Neural crest cell (in vitro differentiated cells): ENCODE measurements at regions not wholly inside any gene's neighbourhood (a gene's known extent, or its start where the extent isn't known, plus 50 kb on each side); places are given as distances from the start of the nearest gene placed in this dataset.

Experiments
- DNase-seq: peaks from one replicate; pipeline ENCODE4 v3.0.0; 2021; ENCODE audit warnings: low read depth, mixed read lengths, low spot score
- H3K27ac Mint-ChIP-seq: one replicate; pipeline ENCODE4 v1.8.0; 2021; ENCODE audit warnings: mild to moderate bottlenecking, mixed read lengths; ENCODE audit not compliant: unreplicated experiment
- H3K27me3 Mint-ChIP-seq: 2 replicates; pipeline ENCODE4 v1.8.0; 2021; ENCODE audit warnings: low read depth, mild to moderate bottlenecking, mixed read lengths
- H3K36me3 Mint-ChIP-seq: 2 replicates; pipeline ENCODE4 v1.8.0; 2021; ENCODE audit warnings: low read depth, mild to moderate bottlenecking, mixed read lengths
- H3K4me1 Mint-ChIP-seq: 2 replicates; pipeline ENCODE4 v1.8.0; 2021; ENCODE audit warnings: mixed read lengths
- H3K4me3 Mint-ChIP-seq: one replicate; pipeline ENCODE4 v1.8.0; 2021; ENCODE audit warnings: mild to moderate bottlenecking, mixed read lengths
- H3K9me3 Mint-ChIP-seq: 2 replicates; pipeline ENCODE4 v1.8.0; 2021; ENCODE audit warnings: mixed read lengths
- TF ChIP-seq, protein P1 (sequence below): fragments of 200-600 bp; sonication (generic); conservative IDR thresholded peaks from 2 replicates; pipeline ENCODE4 v1.5.0; 2021; ENCODE audit warnings: antibody characterized with exemption, mild to moderate bottlenecking

DNA sequence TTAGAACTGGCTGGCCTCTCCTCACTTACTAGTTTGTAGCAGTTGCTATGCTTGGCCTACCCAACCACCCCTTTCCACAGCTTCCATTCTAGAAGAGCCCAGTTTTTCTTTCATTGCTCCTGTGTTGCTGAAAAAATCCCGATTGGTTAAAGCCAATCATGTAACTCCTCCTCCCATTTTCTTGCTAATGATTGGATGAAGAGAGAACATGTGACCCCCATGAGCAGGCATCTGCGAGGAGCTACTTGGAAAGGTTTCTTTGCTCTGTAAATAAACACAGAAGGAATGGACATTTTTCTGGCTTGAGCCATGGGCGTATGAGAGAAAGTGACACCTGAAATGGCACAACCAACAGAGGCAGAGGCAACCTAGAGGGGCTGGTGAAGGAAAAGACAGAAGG lies 773.8 kb upstream of the TBX3 start:
- Mint-ChIP-seq H3K4me1 (peaks cover under 1% of the 10 kb centered on the region), H3K27ac (no peak overlapping the region), H3K9me3 (peaks cover 7% of the 10 kb centered on the region), H3K27me3 (peaks cover 53% of the 10 kb centered on the region), H3K4me3 (no peak overlapping the region), H3K36me3 (peaks cover 2% of the 10 kb centered on the region)
- TF ChIP-seq, protein P1, sequence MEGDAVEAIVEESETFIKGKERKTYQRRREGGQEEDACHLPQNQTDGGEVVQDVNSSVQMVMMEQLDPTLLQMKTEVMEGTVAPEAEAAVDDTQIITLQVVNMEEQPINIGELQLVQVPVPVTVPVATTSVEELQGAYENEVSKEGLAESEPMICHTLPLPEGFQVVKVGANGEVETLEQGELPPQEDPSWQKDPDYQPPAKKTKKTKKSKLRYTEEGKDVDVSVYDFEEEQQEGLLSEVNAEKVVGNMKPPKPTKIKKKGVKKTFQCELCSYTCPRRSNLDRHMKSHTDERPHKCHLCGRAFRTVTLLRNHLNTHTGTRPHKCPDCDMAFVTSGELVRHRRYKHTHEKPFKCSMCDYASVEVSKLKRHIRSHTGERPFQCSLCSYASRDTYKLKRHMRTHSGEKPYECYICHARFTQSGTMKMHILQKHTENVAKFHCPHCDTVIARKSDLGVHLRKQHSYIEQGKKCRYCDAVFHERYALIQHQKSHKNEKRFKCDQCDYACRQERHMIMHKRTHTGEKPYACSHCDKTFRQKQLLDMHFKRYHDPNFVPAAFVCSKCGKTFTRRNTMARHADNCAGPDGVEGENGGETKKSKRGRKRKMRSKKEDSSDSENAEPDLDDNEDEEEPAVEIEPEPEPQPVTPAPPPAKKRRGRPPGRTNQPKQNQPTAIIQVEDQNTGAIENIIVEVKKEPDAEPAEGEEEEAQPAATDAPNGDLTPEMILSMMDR, result no peak
- DNase-seq, result no peak

DNA sequence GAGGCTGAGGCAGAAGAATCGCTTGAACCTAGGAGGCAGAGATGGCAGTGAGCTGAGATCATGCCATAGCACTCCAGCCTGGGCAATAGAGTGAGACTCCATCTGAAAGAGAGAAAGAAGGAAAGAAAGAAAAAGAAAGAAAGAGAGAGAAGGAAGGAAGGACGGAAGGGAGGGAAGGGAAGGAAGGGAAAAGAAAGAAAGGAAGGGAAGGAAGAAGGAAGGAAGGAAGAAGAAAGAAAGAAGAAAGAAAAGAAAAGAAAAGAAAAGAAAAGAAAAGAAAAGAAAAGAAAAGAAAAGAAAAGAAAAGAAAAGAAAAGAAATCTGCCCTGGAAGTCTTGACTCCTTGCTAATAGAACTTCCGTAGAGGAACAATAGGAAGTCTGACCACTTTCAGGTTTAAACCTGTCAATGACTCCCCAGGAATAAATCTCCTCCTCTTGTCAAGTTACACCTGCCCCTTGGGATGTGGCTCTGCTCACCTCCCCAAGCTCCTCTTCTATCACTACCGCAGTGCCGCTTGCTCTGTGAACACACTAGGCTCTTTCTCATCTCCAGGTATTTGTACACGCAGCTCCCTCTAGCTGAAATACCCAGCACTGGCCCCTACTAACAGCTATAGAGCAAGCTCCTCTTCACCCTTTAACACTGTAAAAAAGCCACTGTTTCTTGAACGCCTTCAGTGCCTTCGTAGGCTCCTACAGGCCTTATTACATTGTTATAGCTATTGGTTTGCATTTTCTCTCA lies 773.1 kb upstream of the TBX3 start:
- no peak for DNase-seq
- Mint-ChIP-seq H3K27ac (no peak overlapping the region), H3K36me3 (peaks cover 2% of the 10 kb centered on the region), H3K4me1 (peaks cover 7% of the 10 kb centered on the region), H3K9me3 (peaks cover 7% of the 10 kb centered on the region), H3K27me3 (peaks cover 55% of the 10 kb centered on the region), H3K4me3 (no peak overlapping the region)
- TF ChIP-seq, protein P1, result peak; percentile 36

DNA sequence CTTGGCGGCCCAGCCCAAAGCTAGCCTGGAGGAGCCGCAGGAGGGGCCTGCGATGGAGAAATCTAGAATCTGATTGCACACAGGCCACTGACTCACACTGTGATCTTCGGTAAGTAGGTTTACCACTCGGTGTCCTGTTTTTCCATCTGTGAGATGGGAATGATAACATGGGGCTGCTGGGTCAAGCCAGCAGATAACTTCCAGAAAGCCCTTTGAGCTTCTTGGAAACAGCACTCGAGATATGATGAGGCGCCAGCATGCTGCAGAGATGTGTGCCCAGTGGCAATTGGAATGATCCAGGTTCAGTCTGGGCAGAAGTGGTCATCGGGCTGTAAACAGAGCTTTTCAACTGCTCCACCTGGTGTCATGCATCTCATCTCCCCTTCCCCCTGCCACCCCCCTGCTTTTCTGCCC lies 771.3 kb upstream of the TBX3 start:
- TF ChIP-seq, protein P1, result no peak
- H3K4me1 Mint-ChIP-seq, result peaks cover 16% of the 10 kb centered on the region
- no peak overlapping the region for H3K27ac Mint-ChIP-seq
- peaks cover 67% of the 10 kb centered on the region for H3K27me3 Mint-ChIP-seq
- DNase-seq, result no peak
- peaks cover 3% of the 10 kb centered on the region for H3K9me3 Mint-ChIP-seq
- no peak overlapping the region for H3K4me3 Mint-ChIP-seq
- H3K36me3 Mint-ChIP-seq, result peaks cover 2% of the 10 kb centered on the region

DNA sequence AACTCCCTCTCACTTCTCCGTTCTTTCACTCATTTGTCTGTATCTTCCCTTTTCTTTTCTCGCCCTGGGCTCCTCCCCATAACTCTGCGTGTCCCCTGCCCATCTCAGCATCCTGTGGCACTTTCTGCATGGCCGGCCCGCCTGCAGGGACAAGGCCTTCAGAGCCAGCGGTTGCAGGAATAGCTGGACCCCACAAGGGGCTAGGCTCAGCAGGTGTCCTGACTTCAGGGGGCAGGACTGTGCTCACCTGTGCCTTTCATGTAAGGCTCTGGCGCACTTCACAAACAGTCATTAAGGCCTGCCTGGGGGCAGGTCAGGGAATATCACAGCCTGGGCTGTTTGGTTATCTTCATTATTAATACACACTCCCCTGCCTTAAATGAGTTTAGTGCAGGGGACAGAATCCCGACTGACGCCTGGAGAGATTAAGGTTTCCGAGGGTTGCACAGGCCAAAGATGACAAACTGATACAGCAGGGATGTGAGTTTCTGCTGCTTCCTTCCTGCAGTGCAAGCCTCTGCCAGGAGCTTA lies 768.8 kb upstream of the TBX3 start:
- H3K4me1 Mint-ChIP-seq, result peaks cover 26% of the 10 kb centered on the region
- DNase-seq, result no peak
- peak overlapping the region; percentile 74 for H3K4me3 Mint-ChIP-seq
- peaks cover 67% of the 10 kb centered on the region for H3K27me3 Mint-ChIP-seq
- H3K27ac Mint-ChIP-seq, result no peak overlapping the region
- TF ChIP-seq, protein P1, result no peak
- H3K9me3 Mint-ChIP-seq, result no peaks in the 10 kb centered on the region
- no peaks in the 10 kb centered on the region for H3K36me3 Mint-ChIP-seq

DNA sequence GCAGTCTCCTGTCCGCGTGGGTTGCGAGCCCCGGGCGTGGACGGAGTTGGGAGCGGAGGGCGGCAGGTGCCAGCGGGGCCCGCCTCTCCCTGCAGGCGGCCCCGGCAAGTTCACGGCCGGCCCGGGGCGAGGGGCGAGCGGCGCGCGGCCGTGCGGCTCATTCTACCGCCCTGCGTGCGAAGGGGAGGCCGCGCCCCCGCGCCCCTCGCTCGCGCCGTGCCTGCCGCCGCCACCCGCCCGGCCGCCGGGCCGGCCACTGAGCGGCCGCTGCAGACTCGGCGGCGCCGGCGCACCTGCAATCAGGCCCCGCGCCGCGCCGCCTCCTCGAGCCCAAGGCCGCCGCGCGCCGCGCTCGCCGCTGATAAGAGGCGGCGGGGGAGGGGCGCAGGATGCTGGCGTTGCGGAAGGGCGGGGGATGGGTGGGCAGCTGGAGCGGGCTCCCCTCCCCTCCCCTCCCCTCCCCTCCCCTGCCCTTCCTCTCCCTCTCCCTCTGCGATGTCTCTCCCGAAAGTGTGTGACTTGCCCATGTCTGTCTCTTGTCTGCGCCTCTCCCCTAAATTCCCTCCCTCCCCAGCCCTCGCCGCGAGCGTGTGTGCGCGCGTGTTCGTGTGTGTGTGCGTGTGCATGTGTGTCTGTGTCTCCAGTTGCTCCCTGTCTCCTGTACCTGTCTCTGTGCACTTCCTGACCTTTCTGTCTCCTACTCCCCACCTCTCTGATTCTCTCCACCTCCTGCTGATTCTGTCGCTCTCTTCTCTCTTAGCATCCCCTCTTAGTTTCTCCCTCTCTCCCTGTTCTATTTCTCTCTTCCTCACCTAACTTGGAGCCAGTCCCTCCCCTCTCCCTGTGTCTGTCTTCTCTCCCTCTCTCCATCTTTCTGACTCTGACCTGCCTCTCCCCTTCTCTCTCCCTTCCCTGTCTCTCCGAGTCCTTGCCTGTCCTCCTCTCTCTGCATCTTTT lies 768.1 kb upstream of the TBX3 start:
- Mint-ChIP-seq H3K27me3 (peaks cover 63% of the 10 kb centered on the region), H3K4me3 (peak overlapping the region; percentile 87), H3K36me3 (no peaks in the 10 kb centered on the region), H3K9me3 (no peaks in the 10 kb centered on the region), H3K4me1 (peaks cover 26% of the 10 kb centered on the region), H3K27ac (no peak overlapping the region)
- TF ChIP-seq, protein P1, result no peak
- peak; percentile 34 for DNase-seq
